GM06990 (cell line): ENCODE measurements at regions not wholly inside any gene's neighbourhood (a gene's known extent, or its start where the extent isn't known, plus 50 kb on each side); places are given as distances from the start of the nearest gene placed in this dataset.
"Not testable (repeated sequence)": the region's sequence is repeated elsewhere in the genome, so short reads cannot be mapped to it uniquely, and the experiment has no call there.

ENCODE experiments used
- DNase-seq: peaks from one replicate; pipeline ENCODE4 v3.0.0-alpha.2; 2011; ENCODE audit not compliant: insufficient read length; ENCODE audit errors: extremely low read depth
- H3K27me3 ChIP-seq: replicated peaks from 2 replicates; pipeline ENCODE4 v1.6.0; 2011; ENCODE audit warnings: low read length; ENCODE audit not compliant: control insufficient read depth, insufficient read depth
- H3K36me3 ChIP-seq: 2 replicates; pipeline ENCODE4 v1.5.1; 2011; ENCODE audit warnings: low read length; ENCODE audit not compliant: control insufficient read depth, insufficient read depth
- H3K4me3 ChIP-seq: replicated peaks from 2 replicates; pipeline ENCODE4 v1.5.1; 2011; ENCODE audit warnings: low read depth, mild to moderate bottlenecking, control low read depth, low read length
- TF ChIP-seq, protein P1 (sequence below): IDR thresholded peaks from 2 replicates; pipeline ENCODE4 v1.5.1; 2011; ENCODE audit warnings: low read length, control low read depth, mild to moderate bottlenecking, inconsistent platforms; ENCODE audit not compliant: insufficient read depth, poor library complexity, severe bottlenecking

DNA sequence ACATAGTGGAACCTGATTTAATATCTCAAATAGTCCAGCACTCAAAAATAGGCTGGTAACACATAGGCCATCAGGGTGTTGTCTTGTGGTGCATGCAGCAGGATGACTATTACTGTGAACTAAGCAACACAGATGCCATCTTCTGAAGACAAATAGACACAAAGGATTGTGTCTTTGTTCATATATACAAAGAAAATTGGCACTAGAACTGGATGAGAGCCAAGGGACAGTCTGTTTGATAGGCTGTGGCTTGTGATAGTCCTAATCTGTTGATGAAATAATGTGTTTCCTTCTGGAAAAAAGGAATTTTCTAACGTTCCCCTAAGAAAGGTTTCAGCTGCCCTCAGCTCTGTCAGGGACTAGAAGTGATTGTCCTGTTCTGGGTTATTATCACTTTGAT lies 129.8 kb downstream of the TPBG start:
- H3K4me3 ChIP-seq, result no peak overlapping the region
- H3K27me3 ChIP-seq, result no peaks in the 10 kb centered on the region
- TF ChIP-seq, protein P1, sequence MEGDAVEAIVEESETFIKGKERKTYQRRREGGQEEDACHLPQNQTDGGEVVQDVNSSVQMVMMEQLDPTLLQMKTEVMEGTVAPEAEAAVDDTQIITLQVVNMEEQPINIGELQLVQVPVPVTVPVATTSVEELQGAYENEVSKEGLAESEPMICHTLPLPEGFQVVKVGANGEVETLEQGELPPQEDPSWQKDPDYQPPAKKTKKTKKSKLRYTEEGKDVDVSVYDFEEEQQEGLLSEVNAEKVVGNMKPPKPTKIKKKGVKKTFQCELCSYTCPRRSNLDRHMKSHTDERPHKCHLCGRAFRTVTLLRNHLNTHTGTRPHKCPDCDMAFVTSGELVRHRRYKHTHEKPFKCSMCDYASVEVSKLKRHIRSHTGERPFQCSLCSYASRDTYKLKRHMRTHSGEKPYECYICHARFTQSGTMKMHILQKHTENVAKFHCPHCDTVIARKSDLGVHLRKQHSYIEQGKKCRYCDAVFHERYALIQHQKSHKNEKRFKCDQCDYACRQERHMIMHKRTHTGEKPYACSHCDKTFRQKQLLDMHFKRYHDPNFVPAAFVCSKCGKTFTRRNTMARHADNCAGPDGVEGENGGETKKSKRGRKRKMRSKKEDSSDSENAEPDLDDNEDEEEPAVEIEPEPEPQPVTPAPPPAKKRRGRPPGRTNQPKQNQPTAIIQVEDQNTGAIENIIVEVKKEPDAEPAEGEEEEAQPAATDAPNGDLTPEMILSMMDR, result no peak
- DNase-seq, result no peak
- no peaks in the 10 kb centered on the region for H3K36me3 ChIP-seq

GRCh38 chr6:82494367-82494766 lies 130.8 kb downstream of the TPBG start:
- TF ChIP-seq, protein P1, result no peak
- Histone ChIP-seq H3K4me3 (no peak overlapping the region), H3K36me3 (no peaks in the 10 kb centered on the region), H3K27me3 (no peaks in the 10 kb centered on the region)
- no peak for DNase-seq

DNA sequence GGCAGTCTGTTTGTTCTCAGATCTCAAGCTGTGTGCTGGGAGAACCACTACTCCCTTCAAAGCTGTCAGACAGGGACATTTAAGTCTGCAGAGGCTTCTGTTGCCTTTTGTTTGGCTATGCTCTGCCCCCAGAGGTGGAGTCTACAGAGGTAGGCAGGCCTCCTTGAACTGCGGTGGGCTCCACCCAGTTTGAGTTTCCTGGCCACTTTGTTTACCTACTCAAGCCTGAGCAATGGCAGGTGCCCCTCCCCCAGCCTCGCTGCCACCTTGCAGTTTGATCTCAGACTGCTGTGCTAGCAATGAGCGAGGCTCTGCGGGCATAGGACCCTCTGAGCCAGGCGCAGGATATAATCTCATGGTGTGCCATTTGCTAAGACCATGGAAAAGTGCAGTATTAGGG lies 138.3 kb downstream of the TPBG start:
- H3K36me3 ChIP-seq, H3K27me3 ChIP-seq, DNase-seq, H3K4me3 ChIP-seq: not testable (repeated sequence)

GRCh38 chr6:82506526-82506925 lies 142.9 kb downstream of the TPBG start:
- Histone ChIP-seq H3K4me3 (no peak overlapping the region), H3K36me3 (no peaks in the 10 kb centered on the region), H3K27me3 (no peaks in the 10 kb centered on the region)
- TF ChIP-seq, protein P1, result no peak
- DNase-seq, result no peak

DNA sequence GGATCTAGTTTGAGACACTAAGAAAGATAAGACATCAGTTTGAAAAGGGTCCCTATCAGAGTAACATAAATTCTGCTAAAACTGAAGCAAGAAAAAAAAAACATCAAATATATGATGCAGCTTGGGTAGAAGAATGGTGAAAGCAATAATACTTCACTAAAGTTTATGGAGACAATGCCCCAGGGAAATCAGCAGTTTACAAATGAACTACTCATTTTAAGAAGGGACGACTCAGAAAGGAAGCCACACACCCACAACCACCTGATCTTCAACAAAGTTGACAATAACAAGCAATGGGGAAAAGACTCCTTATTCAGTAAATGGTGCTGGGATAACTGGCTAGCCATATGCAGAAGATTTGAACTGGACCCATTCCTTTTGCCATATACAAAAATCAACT lies 143.5 kb downstream of the TPBG start:
- Histone ChIP-seq H3K4me3 (no peak overlapping the region), H3K36me3 (no peaks in the 10 kb centered on the region), H3K27me3 (no peaks in the 10 kb centered on the region)
- TF ChIP-seq, protein P1, result no peak
- DNase-seq, result peak; percentile 52

DNA sequence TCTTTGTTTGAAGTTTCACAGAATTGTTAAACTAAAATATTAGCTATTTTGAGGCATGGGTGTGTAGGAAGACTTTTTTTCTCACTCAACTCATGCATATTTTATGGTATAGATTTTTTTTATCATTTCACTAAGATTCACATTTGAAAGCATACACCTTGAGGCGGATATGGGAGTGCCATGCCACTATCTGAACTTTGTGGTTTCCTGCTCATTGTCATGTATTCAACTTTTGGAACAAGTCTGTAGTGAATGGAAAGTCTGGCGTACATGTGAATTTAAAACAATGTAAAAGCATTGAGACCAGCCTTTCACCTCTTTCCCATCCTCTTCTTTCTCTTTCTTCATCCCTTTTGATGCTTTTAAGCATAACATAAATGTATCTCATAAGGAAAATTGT lies 147.9 kb downstream of the TPBG start:
- Histone ChIP-seq H3K36me3 (no peaks in the 10 kb centered on the region), H3K27me3 (no peaks in the 10 kb centered on the region), H3K4me3 (no peak overlapping the region)
- TF ChIP-seq, protein P1, result no peak
- DNase-seq, result peak; percentile 41

- not testable (repeated sequence) for H3K36me3 ChIP-seq, H3K4me3 ChIP-seq, DNase-seq, H3K27me3 ChIP-seq
These were observed 154.3 kb downstream of the TPBG start for GRCh38 chr6:82517896-82518295.
